Neural progenitor cell (in vitro differentiated cells): ENCODE measurements at regions not wholly inside any gene's neighbourhood (a gene's known extent, or its start where the extent isn't known, plus 50 kb on each side); places are given as distances from the start of the nearest gene placed in this dataset.

ENCODE experiments used
- DNase-seq: peaks from one replicate; pipeline ENCODE4 v3.0.0-alpha.2; 2016; ENCODE audit warnings: low spot score
- H2AFZ ChIP-seq: fragments of 200-600 bp; sonication (generic); replicated peaks from 2 replicates; pipeline ENCODE4 v1.6.1; 2016; ENCODE audit warnings: antibody characterized with exemption
- H3F3A ChIP-seq: fragments of 200-600 bp; sonication (generic); 2 replicates; pipeline ENCODE4 v1.6.1; 2016; ENCODE audit warnings: antibody characterized with exemption, low read depth
- H3K27ac ChIP-seq: fragments of 200-600 bp; sonication (generic); 2 replicates; pipeline ENCODE4 v1.5.1; 2016; ENCODE audit warnings: mild to moderate bottlenecking
- H3K27me3 ChIP-seq: fragments of 200-600 bp; sonication (generic); 2 replicates; pipeline ENCODE4 v1.6.1; 2016; ENCODE audit warnings: mild to moderate bottlenecking, moderate library complexity
- H3K36me3 ChIP-seq: fragments of 200-600 bp; sonication (generic); 2 replicates; pipeline ENCODE4 v1.5.1; 2016
- H3K4me1 ChIP-seq: fragments of 200-600 bp; sonication (generic); 2 replicates; pipeline ENCODE4 v1.6.1; 2016; ENCODE audit warnings: mixed run types
- H3K4me2 ChIP-seq: fragments of 200-600 bp; sonication (generic); 2 replicates; pipeline ENCODE4 v1.6.1; 2016
- H3K4me3 ChIP-seq: fragments of 200-600 bp; sonication (generic); 2 replicates; pipeline ENCODE4 v1.5.1; 2016
- H3K79me2 ChIP-seq: fragments of 200-600 bp; sonication (generic); 2 replicates; pipeline ENCODE4 v1.6.1; 2016; ENCODE audit warnings: low read depth
- H3K9ac ChIP-seq: fragments of 200-600 bp; sonication (generic); 2 replicates; pipeline ENCODE4 v1.6.1; 2016
- H3K9me3 ChIP-seq: fragments of 200-600 bp; sonication (generic); 2 replicates; pipeline ENCODE4 v1.5.1; 2016; ENCODE audit warnings: low read depth
- H4K20me1 ChIP-seq: fragments of 200-600 bp; sonication (generic); 2 replicates; pipeline ENCODE4 v1.6.1; 2016; ENCODE audit warnings: low read depth
- H3K27ac Mint-ChIP-seq: 3 replicates; pipeline ENCODE4 v1.8.0; 2021; ENCODE audit warnings: mixed read lengths
- H3K27me3 Mint-ChIP-seq: 2 replicates; pipeline ENCODE4 v1.8.0; 2022; ENCODE audit warnings: low read depth, mild to moderate bottlenecking, inconsistent platforms, moderate library complexity, mixed read lengths; ENCODE audit not compliant: insufficient read depth
- H3K36me3 Mint-ChIP-seq: 3 replicates; pipeline ENCODE4 v1.8.0; 2021; ENCODE audit warnings: mixed read lengths
- H3K4me1 Mint-ChIP-seq: 3 replicates; pipeline ENCODE4 v1.8.0; 2021; ENCODE audit warnings: mixed read lengths
- H3K4me3 Mint-ChIP-seq: 3 replicates; pipeline ENCODE4 v1.8.0; 2021; ENCODE audit warnings: mild to moderate bottlenecking, moderate library complexity, mixed read lengths
- H3K9me3 Mint-ChIP-seq: 3 replicates; pipeline ENCODE4 v1.8.0; 2020; ENCODE audit warnings: mixed read lengths
- CTCF ChIP-seq: fragments of 200-600 bp; sonication (generic); IDR thresholded peaks from 2 replicates; pipeline ENCODE4 v1.5.1; 2017; ENCODE audit warnings: antibody characterized with exemption, mild to moderate bottlenecking
- EZH2 ChIP-seq: fragments of 200-600 bp; sonication (generic); IDR thresholded peaks from 2 replicates; pipeline ENCODE4 v1.6.1; 2017; ENCODE audit warnings: antibody characterized with exemption, mild to moderate bottlenecking, moderate library complexity
- EZH2phosphoT487 ChIP-seq: fragments of 200-600 bp; sonication (generic); IDR thresholded peaks from 2 replicates; pipeline ENCODE4 v1.6.1; 2017; ENCODE audit warnings: antibody characterized with exemption

- H3K36me3 ChIP-seq, result no peaks in the 10 kb centered on the region
- no peaks in the 10 kb centered on the region for H3F3A ChIP-seq
- H3K4me3 ChIP-seq, result no peak overlapping the region
- no peaks in the 10 kb centered on the region for H3K79me2 ChIP-seq
- no peaks in the 10 kb centered on the region for H3K27me3 ChIP-seq
- H3K4me2 ChIP-seq, result no peak overlapping the region
- H3K27ac Mint-ChIP-seq, result no peak overlapping the region
- H4K20me1 ChIP-seq, result no peaks in the 10 kb centered on the region
- no peak for TF ChIP-seq CTCF
- no peak for TF ChIP-seq EZH2phosphoT487
- TF ChIP-seq EZH2, result no peak
- no peak overlapping the region for H3K4me3 Mint-ChIP-seq
- H3K27me3 Mint-ChIP-seq, result no peaks in the 10 kb centered on the region
- no peaks in the 10 kb centered on the region for H3K9me3 Mint-ChIP-seq
- DNase-seq, result no peak
- H3K27ac ChIP-seq, result no peak overlapping the region
- no peak overlapping the region for H2AFZ ChIP-seq
- H3K4me1 ChIP-seq, result no peaks in the 10 kb centered on the region
- no peaks in the 10 kb centered on the region for H3K36me3 Mint-ChIP-seq
- no peaks in the 10 kb centered on the region for H3K4me1 Mint-ChIP-seq
- H3K9ac ChIP-seq, result no peak overlapping the region
- H3K9me3 ChIP-seq, result no peaks in the 10 kb centered on the region
Measured at GRCh38 chr12:46438719-46439319, 66.2 kb upstream of the SLC38A2 start.

GRCh38 chr12:46438256-46438655 is 65.7 kb upstream of the SLC38A2 start:
- H3K4me2 ChIP-seq, result no peak overlapping the region
- no peak overlapping the region for H3K27ac ChIP-seq
- H2AFZ ChIP-seq, result no peak overlapping the region
- no peaks in the 10 kb centered on the region for H3F3A ChIP-seq
- H3K79me2 ChIP-seq, result no peaks in the 10 kb centered on the region
- no peaks in the 10 kb centered on the region for H3K27me3 ChIP-seq
- no peak overlapping the region for H3K4me3 ChIP-seq
- Mint-ChIP-seq H3K4me3 (no peak overlapping the region), H3K4me1 (no peaks in the 10 kb centered on the region), H3K36me3 (no peaks in the 10 kb centered on the region), H3K27ac (no peak overlapping the region), H3K27me3 (no peaks in the 10 kb centered on the region), H3K9me3 (no peaks in the 10 kb centered on the region)
- DNase-seq, result no peak
- H4K20me1 ChIP-seq, result no peaks in the 10 kb centered on the region
- H3K4me1 ChIP-seq, result no peaks in the 10 kb centered on the region
- no peaks in the 10 kb centered on the region for H3K9me3 ChIP-seq
- TF ChIP-seq EZH2phosphoT487, result no peak
- no peak for TF ChIP-seq CTCF
- no peak for TF ChIP-seq EZH2
- H3K36me3 ChIP-seq, result no peaks in the 10 kb centered on the region
- H3K9ac ChIP-seq, result no peak overlapping the region

- Histone ChIP-seq H3K27me3 (no peaks in the 10 kb centered on the region), H3K79me2 (no peaks in the 10 kb centered on the region), H4K20me1 (no peaks in the 10 kb centered on the region), H3K9me3 (no peaks in the 10 kb centered on the region), H3K4me1 (no peaks in the 10 kb centered on the region), H3K9ac (no peak overlapping the region), H2AFZ (no peak overlapping the region), H3K27ac (no peak overlapping the region), H3K4me3 (no peak overlapping the region), H3K4me2 (no peak overlapping the region), H3F3A (no peaks in the 10 kb centered on the region), H3K36me3 (no peaks in the 10 kb centered on the region)
- Mint-ChIP-seq H3K27ac (no peak overlapping the region), H3K4me3 (no peak overlapping the region), H3K4me1 (no peaks in the 10 kb centered on the region), H3K36me3 (no peaks in the 10 kb centered on the region), H3K9me3 (no peaks in the 10 kb centered on the region), H3K27me3 (no peaks in the 10 kb centered on the region)
- DNase-seq, result no peak
- TF ChIP-seq EZH2phosphoT487 (no peak), EZH2 (no peak), CTCF (no peak)
Measured at GRCh38 chr12:46437469-46437868, 64.9 kb upstream of the SLC38A2 start.
